Activated naive CD4-positive, alpha-beta T cell treated with anti-CD3 and anti-CD28 coated beads for 36 hours (primary cell): ENCODE measurements at regions not wholly inside any gene's neighbourhood (a gene's known extent, or its start where the extent isn't known, plus 50 kb on each side); places are given as distances from the start of the nearest gene placed in this dataset.
A peak's percentile ranks its signal among the peaks of the same experiment; 100 is the strongest.

ENCODE experiments used
- CTCF ChIA-PET: fragments of 350-600 bp; sonication (Branson Sonifier 250); formaldehyde crosslinking; loops from one replicate; lab custom pipeline; 2021; ENCODE audit warnings: antibody characterized with exemption; lab: Charles Lee
- DNase-seq: peaks from one replicate; pipeline ENCODE4 v3.0.0-alpha.2; 2020
- H3K27ac Mint-ChIP-seq: one replicate; pipeline ENCODE4 v1.8.0; 2021; ENCODE audit warnings: mild to moderate bottlenecking, mixed read lengths
- H3K27me3 Mint-ChIP-seq: one replicate; pipeline ENCODE4 v1.8.0; 2021; ENCODE audit warnings: low read depth, mixed read lengths
- H3K36me3 Mint-ChIP-seq: one replicate; pipeline ENCODE4 v1.8.0; 2021; ENCODE audit warnings: low read depth, mixed read lengths
- H3K4me1 Mint-ChIP-seq: one replicate; pipeline ENCODE4 v1.8.0; 2021; ENCODE audit warnings: low read depth, mixed read lengths
- H3K4me3 Mint-ChIP-seq: one replicate; pipeline ENCODE4 v1.8.0; 2021; ENCODE audit warnings: mild to moderate bottlenecking, moderate library complexity, mixed read lengths
- H3K9me3 Mint-ChIP-seq: one replicate; pipeline ENCODE4 v1.8.0; 2021; ENCODE audit warnings: mixed read lengths
- intact Hi-C: fragments of 100-400 bp; cut with micrococcal nuclease; formaldehyde crosslinking; loops from one replicate; pipeline ENCODE4 v1.15.1; 2023

- no peak for DNase-seq
- intact Hi-C loops, result no loop called here
- H3K4me1 Mint-ChIP-seq, result no peaks in the 10 kb centered on the region
- no peaks in the 10 kb centered on the region for H3K27me3 Mint-ChIP-seq
- no peaks in the 10 kb centered on the region for H3K9me3 Mint-ChIP-seq
- H3K36me3 Mint-ChIP-seq, result no peaks in the 10 kb centered on the region
- H3K27ac Mint-ChIP-seq, result no peak overlapping the region
- no peak overlapping the region for H3K4me3 Mint-ChIP-seq
- CTCF ChIA-PET, result no interaction called here
Measured at GRCh38 chr3:64988188-64988587, 300.4 kb upstream of the ADAMTS9 start.

GRCh38 chr3:64987726-64988125 is 299.9 kb upstream of the ADAMTS9 start:
- no peak for DNase-seq
- H3K4me1 Mint-ChIP-seq, result no peaks in the 10 kb centered on the region
- no peaks in the 10 kb centered on the region for H3K9me3 Mint-ChIP-seq
- CTCF ChIA-PET, result no interaction called here
- intact Hi-C loops, result no loop called here
- H3K36me3 Mint-ChIP-seq, result no peaks in the 10 kb centered on the region
- H3K27me3 Mint-ChIP-seq, result no peaks in the 10 kb centered on the region
- no peak overlapping the region for H3K4me3 Mint-ChIP-seq
- H3K27ac Mint-ChIP-seq, result no peak overlapping the region

- H3K27me3 Mint-ChIP-seq, result no peaks in the 10 kb centered on the region
- no peak for DNase-seq
- H3K36me3 Mint-ChIP-seq, result no peaks in the 10 kb centered on the region
- CTCF ChIA-PET, result no interaction called here
- H3K9me3 Mint-ChIP-seq, result no peaks in the 10 kb centered on the region
- H3K4me3 Mint-ChIP-seq, result no peak overlapping the region
- intact Hi-C loops, result no loop called here
- H3K4me1 Mint-ChIP-seq, result no peaks in the 10 kb centered on the region
- no peak overlapping the region for H3K27ac Mint-ChIP-seq
Measured at GRCh38 chr3:64985072-64985471, 297.3 kb upstream of the ADAMTS9 start.

GRCh38 chr3:64983583-64984359 is 296.0 kb upstream of the ADAMTS9 start:
- no peaks in the 10 kb centered on the region for H3K36me3 Mint-ChIP-seq
- intact Hi-C loops, result no loop called here
- no peaks in the 10 kb centered on the region for H3K27me3 Mint-ChIP-seq
- H3K27ac Mint-ChIP-seq, result no peak overlapping the region
- no peaks in the 10 kb centered on the region for H3K4me1 Mint-ChIP-seq
- H3K4me3 Mint-ChIP-seq, result no peak overlapping the region
- CTCF ChIA-PET, result no interaction called here
- DNase-seq, result no peak
- H3K9me3 Mint-ChIP-seq, result no peaks in the 10 kb centered on the region

GRCh38 chr3:64977308-64978100 is 289.7 kb upstream of the ADAMTS9 start:
- intact Hi-C loops, result no loop called here
- Mint-ChIP-seq H3K27ac (no peak overlapping the region), H3K9me3 (peaks cover 4% of the 10 kb centered on the region), H3K4me1 (no peaks in the 10 kb centered on the region), H3K4me3 (no peak overlapping the region), H3K36me3 (no peaks in the 10 kb centered on the region), H3K27me3 (no peaks in the 10 kb centered on the region)
- CTCF ChIA-PET, result no interaction called here
- DNase-seq, result no peak

- H3K4me1 Mint-ChIP-seq, result no peaks in the 10 kb centered on the region
- DNase-seq, result no peak
- CTCF ChIA-PET, result no interaction called here
- no peak overlapping the region for H3K4me3 Mint-ChIP-seq
- intact Hi-C loops, result no loop called here
- H3K27me3 Mint-ChIP-seq, result no peaks in the 10 kb centered on the region
- H3K36me3 Mint-ChIP-seq, result no peaks in the 10 kb centered on the region
- peaks cover 4% of the 10 kb centered on the region for H3K9me3 Mint-ChIP-seq
- no peak overlapping the region for H3K27ac Mint-ChIP-seq
Measured at GRCh38 chr3:64976456-64976855, 288.7 kb upstream of the ADAMTS9 start.

GRCh38 chr3:64975147-64975546 is 287.3 kb upstream of the ADAMTS9 start:
- Mint-ChIP-seq H3K4me1 (no peaks in the 10 kb centered on the region), H3K36me3 (no peaks in the 10 kb centered on the region), H3K4me3 (no peak overlapping the region), H3K27me3 (peaks cover 6% of the 10 kb centered on the region), H3K9me3 (peaks cover 9% of the 10 kb centered on the region), H3K27ac (no peak overlapping the region)
- no peak for DNase-seq
- intact Hi-C loops, result no loop called here
- CTCF ChIA-PET, result no interaction called here

- H3K36me3 Mint-ChIP-seq, result no peaks in the 10 kb centered on the region
- CTCF ChIA-PET, result interaction anchor here (0.6 kb wide), 1 partner anchor 8 kb away, joined by 3 read pairs; no protein-coding TSS in a partner anchor
- no peak for DNase-seq
- H3K9me3 Mint-ChIP-seq, result peaks cover 9% of the 10 kb centered on the region
- no peaks in the 10 kb centered on the region for H3K4me1 Mint-ChIP-seq
- H3K27me3 Mint-ChIP-seq, result peaks cover 9% of the 10 kb centered on the region
- H3K27ac Mint-ChIP-seq, result no peak overlapping the region
- H3K4me3 Mint-ChIP-seq, result no peak overlapping the region
- intact Hi-C loops, result no loop called here
Measured at GRCh38 chr3:64974401-64974800, 286.6 kb upstream of the ADAMTS9 start.

GRCh38 chr3:64972793-64973192 is 285.0 kb upstream of the ADAMTS9 start:
- CTCF ChIA-PET, result interaction anchor here (0.7 kb wide), 1 partner anchor 67 kb away, joined by 3 read pairs; no protein-coding TSS in a partner anchor
- Mint-ChIP-seq H3K4me3 (no peak overlapping the region), H3K9me3 (peaks cover 11% of the 10 kb centered on the region), H3K27ac (no peak overlapping the region), H3K4me1 (no peaks in the 10 kb centered on the region), H3K27me3 (peaks cover 9% of the 10 kb centered on the region), H3K36me3 (no peaks in the 10 kb centered on the region)
- intact Hi-C loops, result no loop called here
- DNase-seq, result no peak

GRCh38 chr3:64971602-64972001 is 283.8 kb upstream of the ADAMTS9 start:
- intact Hi-C loops, result no loop called here

GRCh38 chr3:64970634-64971033 is 282.8 kb upstream of the ADAMTS9 start:
- peaks cover 9% of the 10 kb centered on the region for H3K27me3 Mint-ChIP-seq
- CTCF ChIA-PET, result no interaction called here
- no peak overlapping the region for H3K4me3 Mint-ChIP-seq
- DNase-seq, result no peak
- H3K36me3 Mint-ChIP-seq, result no peaks in the 10 kb centered on the region
- H3K4me1 Mint-ChIP-seq, result no peaks in the 10 kb centered on the region
- peak overlapping the region; percentile 5 for H3K27ac Mint-ChIP-seq
- peaks cover 7% of the 10 kb centered on the region for H3K9me3 Mint-ChIP-seq
- intact Hi-C loops, result no loop called here

More at GRCh38 chr3:64971602-64972001, 283.8 kb upstream of the ADAMTS9 start:
- Mint-ChIP-seq H3K9me3 (peaks cover 8% of the 10 kb centered on the region), H3K4me1 (no peaks in the 10 kb centered on the region), H3K27ac (peak overlapping the region; percentile 32), H3K4me3 (no peak overlapping the region), H3K36me3 (no peaks in the 10 kb centered on the region), H3K27me3 (peaks cover 9% of the 10 kb centered on the region)
- no peak for DNase-seq
- CTCF ChIA-PET, result no interaction called here

- no peaks in the 10 kb centered on the region for H3K36me3 Mint-ChIP-seq
- intact Hi-C loops, result no loop called here
- H3K4me3 Mint-ChIP-seq, result no peak overlapping the region
- H3K9me3 Mint-ChIP-seq, result peaks cover 5% of the 10 kb centered on the region
- CTCF ChIA-PET, result no interaction called here
- DNase-seq, result no peak
- H3K27me3 Mint-ChIP-seq, result no peaks in the 10 kb centered on the region
- no peaks in the 10 kb centered on the region for H3K4me1 Mint-ChIP-seq
- no peak overlapping the region for H3K27ac Mint-ChIP-seq
Measured at GRCh38 chr3:64961301-64961700, 273.5 kb upstream of the ADAMTS9 start.
